OCI-LY1 (cell line): ENCODE measurements at regions not wholly inside any gene's neighbourhood (a gene's known extent, or its start where the extent isn't known, plus 50 kb on each side); places are given as distances from the start of the nearest gene placed in this dataset.

Source experiments
- CTCF ChIP-seq: fragments of 200-600 bp; sonication (generic), shearing (Covaris generic); IDR thresholded peaks from 2 replicates; pipeline ENCODE4 v1.5.1; 2017; ENCODE audit warnings: mild to moderate bottlenecking, antibody characterized with exemption, low read length, moderate library complexity, mixed read lengths
- EZH2 ChIP-seq: fragments of 200-600 bp; sonication (generic), shearing (Covaris generic); IDR thresholded peaks from 2 replicates; pipeline ENCODE4 v1.8.0; 2017; ENCODE audit warnings: borderline replicate concordance, mixed run types, mild to moderate bottlenecking, antibody characterized with exemption, low read length, moderate library complexity, mixed read lengths

GRCh38 chr21:19566975-19567374 is 1163.4 kb upstream of the TMPRSS15 start:
- TF ChIP-seq CTCF (no peak), EZH2 (no peak)
